Heart left ventricle (tissue), 13 donors: ENCODE measurements at regions not wholly inside any gene's neighbourhood (a gene's known extent, or its start where the extent isn't known, plus 50 kb on each side); places are given as distances from the start of the nearest gene placed in this dataset.

Experiments
- CTCF ChIP-seq, 12 donors: fragments of 200-600 bp; sonication (generic) in 4 of 12; IDR thresholded peaks; one replicate each; pipeline versions ENCODE4 v1.5.0 to v1.8.0; 2018 to 2022; ENCODE audit warnings: antibody characterized with exemption in 12 of 12, mild to moderate bottlenecking in 5 of 12
- POLR2A ChIP-seq, 2 donors: fragments of 450-650 bp; IDR thresholded peaks; one replicate each; pipeline ENCODE4 v1.6.1; 2017; ENCODE audit warnings: antibody characterized with exemption in 2 of 2, mild to moderate bottlenecking in 2 of 2, moderate library complexity in 2 of 2
- donor health status: ischemic (EF 13 %, LVEDD 7.1; RV severe dilation, severe dysfunction).
- donor health status: DM: no; HTN: yes; CAD: no.
- donor health status: DM: no; HTN: no; CAD: no.
- donor health status: ischemic (EF 25% LVEDD 6.9; RV normal size, moderate dysfunction).
- donor health status: ischemic (EF 25% LVEDD 5.7; RV mildly dilated, moderate dysfunction).
- donor health status: ischemic (EF 35%, LVEDD 5.7; RV mildly dilated, moderate dysfunction).
- donor health status: nonischemic (EF 11% LVEDD 7.7; RV severe dilation, severe dysfunction).
- donor health status: DM: yes; HTN: yes; CAD: no.
- donor health status: PGD.
- donor health status: ischemic (EF 29% LVEDD 5.4; RV normal size, mild dysfunction).
- donor health status: nonischemic (EF 23%, LVEDD 6.1; RV moderate dilation, normal function).

- TF ChIP-seq CTCF (IDR thresholded peaks at IDR 0.05) (no peak), POLR2A (IDR thresholded peaks at IDR 0.05) (no peak)
These were observed 221.7 kb upstream of the MARCKS start for GRCh38 chr6:113635222-113635986.
